ENCODE measurements at regions not wholly inside any gene's neighbourhood (a gene's known extent, or its start where the extent isn't known, plus 50 kb on each side); places are given as distances from the start of the nearest gene placed in this dataset.

- 43% methylated on average over 2 of the region's 2 CpGs; no CpG with 5 or more reads in 1 of the 2 donors for WGBS, 2 donors (ENCODE audit: low coverage in 1 of 2)
- in situ Hi-C loops (cut with MboI; ENCODE audit: low pct_ligation_motif_present in 1 of 4, low pct_unique_long_range_greater_than_20kb in 1 of 4, low sequenced_read_pairs in 3 of 4), result loop anchor here in 1 of 4 donors (10.0 kb wide), 1 partner anchor 283 kb away; no protein-coding TSS in a partner anchor
- Histone ChIP-seq H3K36me3 (no peaks in the 10 kb centered on the region), H3K27ac (no peak overlapping the region), H3K4me1 (peaks cover 5 to 22% (median 12%) of the 10 kb centered on the region in 4 donors), H3K4me3 (no peak overlapping the region), H3K27me3 (no peaks in the 10 kb centered on the region), H3K9me3 (no peaks in the 10 kb centered on the region)
- intact Hi-C loops (cut with DNase I; ENCODE audit: low total_unique reads), result no loop called here
- DNase-seq, result no peak
- no peak for TF ChIP-seq POLR2AphosphoS5 (IDR thresholded peaks at IDR 0.05)
- TF ChIP-seq, protein P1, sequence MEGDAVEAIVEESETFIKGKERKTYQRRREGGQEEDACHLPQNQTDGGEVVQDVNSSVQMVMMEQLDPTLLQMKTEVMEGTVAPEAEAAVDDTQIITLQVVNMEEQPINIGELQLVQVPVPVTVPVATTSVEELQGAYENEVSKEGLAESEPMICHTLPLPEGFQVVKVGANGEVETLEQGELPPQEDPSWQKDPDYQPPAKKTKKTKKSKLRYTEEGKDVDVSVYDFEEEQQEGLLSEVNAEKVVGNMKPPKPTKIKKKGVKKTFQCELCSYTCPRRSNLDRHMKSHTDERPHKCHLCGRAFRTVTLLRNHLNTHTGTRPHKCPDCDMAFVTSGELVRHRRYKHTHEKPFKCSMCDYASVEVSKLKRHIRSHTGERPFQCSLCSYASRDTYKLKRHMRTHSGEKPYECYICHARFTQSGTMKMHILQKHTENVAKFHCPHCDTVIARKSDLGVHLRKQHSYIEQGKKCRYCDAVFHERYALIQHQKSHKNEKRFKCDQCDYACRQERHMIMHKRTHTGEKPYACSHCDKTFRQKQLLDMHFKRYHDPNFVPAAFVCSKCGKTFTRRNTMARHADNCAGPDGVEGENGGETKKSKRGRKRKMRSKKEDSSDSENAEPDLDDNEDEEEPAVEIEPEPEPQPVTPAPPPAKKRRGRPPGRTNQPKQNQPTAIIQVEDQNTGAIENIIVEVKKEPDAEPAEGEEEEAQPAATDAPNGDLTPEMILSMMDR (IDR thresholded peaks at IDR 0.05), result no peak
- TF ChIP-seq POLR2A (IDR thresholded peaks at IDR 0.05), result no peak
- TF ChIP-seq EP300 (IDR thresholded peaks at IDR 0.05; ENCODE audit: low read depth), result no peak
Observed at GRCh38 chr13:44151474-44151873, 222.2 kb upstream of the SERP2 start.

DNA sequence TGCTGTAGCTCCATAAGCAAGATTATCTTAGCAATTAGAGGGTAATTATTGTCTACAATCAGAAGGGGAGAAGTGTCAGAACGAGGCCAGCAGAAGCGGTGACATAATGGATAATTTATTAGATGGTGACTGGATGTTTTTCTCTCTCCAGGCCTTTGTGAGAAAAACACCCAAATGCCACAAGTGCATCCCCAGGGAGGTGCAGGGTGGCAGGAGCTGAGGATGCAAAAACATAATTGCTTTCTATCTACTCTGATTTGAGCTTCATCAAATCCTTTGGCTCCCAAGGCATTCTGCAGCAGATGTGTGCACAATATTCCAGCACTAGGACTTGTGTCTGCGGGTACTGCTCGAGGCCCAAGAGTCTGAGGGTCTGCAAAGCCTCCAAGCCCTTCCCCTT lies 220.1 kb upstream of the SERP2 start:
- in situ Hi-C loops (cut with MboI; ENCODE audit: low pct_ligation_motif_present in 1 of 4, low pct_unique_long_range_greater_than_20kb in 1 of 4, low sequenced_read_pairs in 3 of 4), result loop anchor here in 1 of 4 donors (10.0 kb wide), 1 partner anchor 281 kb away; no protein-coding TSS in a partner anchor
- no peaks in the 10 kb centered on the region for H3K27me3 ChIP-seq
- H3K9me3 ChIP-seq, result no peaks in the 10 kb centered on the region
- 75% methylated on average over 2 to 4 of the region's 4 CpGs for WGBS, 2 donors (ENCODE audit: low coverage in 1 of 2)
- intact Hi-C loops (cut with DNase I; ENCODE audit: low total_unique reads), result no loop called here
- no peak overlapping the region for H3K27ac ChIP-seq
- TF ChIP-seq, protein P1 (IDR thresholded peaks at IDR 0.05), result no peak
- no peak for TF ChIP-seq EP300 (IDR thresholded peaks at IDR 0.05; ENCODE audit: low read depth)
- TF ChIP-seq POLR2A (IDR thresholded peaks at IDR 0.05), result no peak
- H3K36me3 ChIP-seq, result no peaks in the 10 kb centered on the region
- peaks cover 5 to 24% (median 13%) of the 10 kb centered on the region in 4 donors for H3K4me1 ChIP-seq
- DNase-seq, result no peak
- H3K4me3 ChIP-seq, result no peak overlapping the region

DNA sequence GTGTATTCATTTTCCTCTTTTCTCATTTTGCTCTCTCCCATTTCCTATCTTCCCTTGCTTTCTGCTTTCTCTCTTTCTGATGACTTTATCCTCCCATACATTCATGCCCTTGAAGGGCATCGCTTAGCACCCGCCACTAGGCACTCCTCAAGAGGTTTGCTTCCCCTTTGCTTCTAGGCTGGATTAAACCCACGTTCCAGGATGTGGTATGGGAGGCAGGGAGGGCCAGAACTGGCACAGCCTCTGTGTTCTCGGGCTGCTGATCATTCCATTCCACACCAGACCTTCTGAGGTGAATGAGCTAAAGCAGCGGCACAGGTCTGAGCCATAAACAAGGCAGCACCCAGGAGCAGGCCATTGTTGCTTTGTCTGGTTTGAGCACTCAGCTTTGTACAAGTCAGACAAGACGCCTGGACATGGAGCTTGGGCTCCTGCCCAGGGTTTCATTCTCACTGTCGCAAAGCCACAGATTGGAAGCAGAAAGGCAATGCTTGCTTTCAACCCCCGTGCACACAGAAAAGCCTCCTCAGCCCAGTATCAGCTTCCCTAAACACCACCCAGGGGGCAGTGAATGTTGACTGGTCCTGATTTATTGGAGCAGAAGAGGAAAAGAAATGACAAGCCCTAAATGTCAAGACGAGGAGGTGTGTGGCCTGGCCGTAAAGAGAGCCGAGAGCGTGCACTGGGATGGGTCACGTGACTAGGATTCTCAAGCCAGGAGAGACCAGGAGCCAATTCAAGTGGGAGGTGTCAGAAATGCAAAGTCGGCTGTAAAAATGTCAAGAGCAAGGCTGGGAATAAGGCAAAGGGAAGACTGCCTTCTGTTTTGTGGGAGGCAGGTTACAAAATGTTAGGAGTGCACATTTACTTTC lies 218.0 kb upstream of the SERP2 start:
- no peaks in the 10 kb centered on the region for H3K9me3 ChIP-seq
- DNase-seq, result peak; percentile 73
- intact Hi-C loops (cut with DNase I; ENCODE audit: low total_unique reads) (loop anchor here (5.0 kb wide), 1 partner anchor 72 kb away; no protein-coding TSS in a partner anchor), in situ Hi-C loops (cut with MboI; ENCODE audit: low pct_ligation_motif_present in 1 of 4, low pct_unique_long_range_greater_than_20kb in 1 of 4, low sequenced_read_pairs in 3 of 4) (loop anchor here in 1 of 4 donors (10.0 kb wide), 1 partner anchor 279 kb away; no protein-coding TSS in a partner anchor)
- TF ChIP-seq EP300 (IDR thresholded peaks at IDR 0.05; ENCODE audit: low read depth) (no peak), POLR2AphosphoS5 (IDR thresholded peaks at IDR 0.05) (peak; percentile 41 to 67 (median 59)), POLR2A (IDR thresholded peaks at IDR 0.05) (no peak)
- TF ChIP-seq, protein P1 (IDR thresholded peaks at IDR 0.05), result no peak
- WGBS, 2 donors (ENCODE audit: low coverage in 1 of 2), result 0 to 38% methylated on average over 1 to 14 of the region's 14 CpGs
- H3K4me3 ChIP-seq, result peak overlapping the region in 2 of 4 donors; percentile 7 to 35
- H3K36me3 ChIP-seq, result no peaks in the 10 kb centered on the region
- H3K27ac ChIP-seq, result peak overlapping the region; percentile 63 to 85 (median 68)
- no peaks in the 10 kb centered on the region for H3K27me3 ChIP-seq
- H3K4me1 ChIP-seq, result peaks cover 9 to 31% (median 13%) of the 10 kb centered on the region in 4 donors

DNA sequence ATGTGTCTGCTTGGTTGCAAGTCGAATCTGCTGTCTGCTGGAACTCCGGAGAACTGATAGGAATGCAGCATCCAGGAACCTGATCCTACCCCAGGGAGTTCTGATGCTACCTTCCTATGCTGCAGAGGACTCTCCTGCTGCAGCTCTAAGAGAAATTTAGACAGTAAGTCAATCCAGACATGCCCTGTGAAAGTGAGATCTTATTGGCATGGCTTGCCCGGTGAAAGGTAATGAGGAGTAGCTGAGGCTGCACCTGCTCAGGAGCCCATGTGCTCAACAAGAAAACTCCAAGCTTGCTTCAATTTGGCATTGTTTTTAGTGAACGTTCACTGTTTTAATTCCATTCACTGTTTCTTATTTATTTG lies 217.3 kb upstream of the SERP2 start:
- TF ChIP-seq POLR2A (IDR thresholded peaks at IDR 0.05) (no peak), EP300 (IDR thresholded peaks at IDR 0.05; ENCODE audit: low read depth) (no peak), POLR2AphosphoS5 (IDR thresholded peaks at IDR 0.05) (no peak)
- TF ChIP-seq, protein P1 (IDR thresholded peaks at IDR 0.05), result no peak
- Histone ChIP-seq H3K4me1 (peaks cover 7 to 29% (median 14%) of the 10 kb centered on the region in 4 donors), H3K27me3 (no peaks in the 10 kb centered on the region), H3K9me3 (no peaks in the 10 kb centered on the region), H3K4me3 (no peak overlapping the region), H3K36me3 (no peaks in the 10 kb centered on the region), H3K27ac (peak overlapping the region; percentile 63 to 85 (median 68))
- intact Hi-C loops (cut with DNase I; ENCODE audit: low total_unique reads) (loop anchor here (5.0 kb wide), 1 partner anchor 71 kb away; no protein-coding TSS in a partner anchor), in situ Hi-C loops (cut with MboI; ENCODE audit: low pct_ligation_motif_present in 1 of 4, low pct_unique_long_range_greater_than_20kb in 1 of 4, low sequenced_read_pairs in 3 of 4) (loop anchor here in 1 of 4 donors (10.0 kb wide), 1 partner anchor 279 kb away; no protein-coding TSS in a partner anchor)
- 0 to 40% methylated on average over 1 to 4 of the region's 4 CpGs for WGBS, 2 donors (ENCODE audit: low coverage in 1 of 2)
- no peak for DNase-seq

Measured in transverse colon (tissue), 4 donors.